HG03342 (cell line): ENCODE measurements at regions not wholly inside any gene's neighbourhood (a gene's known extent, or its start where the extent isn't known, plus 50 kb on each side); places are given as distances from the start of the nearest gene placed in this dataset.
A peak's percentile ranks its signal among the peaks of the same experiment; 100 is the strongest.

ENCODE experiments used
- ATAC-seq: cut with Tn5 transposase; IDR thresholded peaks from one replicate; pipeline ENCODE4 v1.9.1; 2021; ENCODE audit warnings: mild to moderate bottlenecking, moderate library complexity; ENCODE audit not compliant: unreplicated experiment

- no peak for ATAC-seq
These were observed 61.7 kb upstream of the PPP2R2B start for GRCh38 chr5:146940295-146940694.

GRCh38 chr5:146944019-146944418 is 65.5 kb upstream of the PPP2R2B start:
- ATAC-seq: no peak

GRCh38 chr5:146944764-146945616 is 66.4 kb upstream of the PPP2R2B start:
- no peak for ATAC-seq

- ATAC-seq: no peak
These were observed 67.1 kb upstream of the PPP2R2B start for GRCh38 chr5:146945617-146946084.

GRCh38 chr5:146947181-146947941 is 68.8 kb upstream of the PPP2R2B start:
- ATAC-seq: peak; percentile 69

- ATAC-seq: no peak
These were observed 70.1 kb upstream of the PPP2R2B start for GRCh38 chr5:146948666-146949065.

GRCh38 chr5:146952168-146952567 is 73.6 kb upstream of the PPP2R2B start:
- no peak for ATAC-seq

GRCh38 chr5:146956217-146956616 is 77.7 kb upstream of the PPP2R2B start:
- no peak for ATAC-seq

- ATAC-seq: no peak
These were observed 80.8 kb upstream of the PPP2R2B start for GRCh38 chr5:146959360-146959759.

GRCh38 chr5:146962801-146963355 is 84.3 kb upstream of the PPP2R2B start:
- ATAC-seq: no peak

GRCh38 chr5:146965761-146966659 is 87.5 kb upstream of the PPP2R2B start:
- ATAC-seq: peak; percentile 99

GRCh38 chr5:146967646-146968045 is 89.1 kb upstream of the PPP2R2B start:
- no peak for ATAC-seq

- ATAC-seq: no peak
These were observed 92.8 kb upstream of the PPP2R2B start for GRCh38 chr5:146971401-146971800.

GRCh38 chr5:146986469-146986868 is 107.9 kb upstream of the PPP2R2B start:
- ATAC-seq: no peak

GRCh38 chr5:146993876-146994530 is 115.4 kb upstream of the PPP2R2B start:
- no peak for ATAC-seq

- ATAC-seq: no peak
These were observed 117.3 kb upstream of the PPP2R2B start for GRCh38 chr5:146995878-146996277.

- ATAC-seq: no peak
These were observed 136.8 kb upstream of the PPP2R2B start for GRCh38 chr5:147015405-147015804.

GRCh38 chr5:147017191-147017590 is 138.6 kb upstream of the PPP2R2B start:
- no peak for ATAC-seq

- ATAC-seq: no peak
These were observed 139.1 kb upstream of the PPP2R2B start for GRCh38 chr5:147017621-147018020.

- ATAC-seq: no peak
These were observed 140.3 kb upstream of the PPP2R2B start for GRCh38 chr5:147018812-147019211.
